ENCODE measurements at regions not wholly inside any gene's neighbourhood (a gene's known extent, or its start where the extent isn't known, plus 50 kb on each side); places are given as distances from the start of the nearest gene placed in this dataset.

DNA sequence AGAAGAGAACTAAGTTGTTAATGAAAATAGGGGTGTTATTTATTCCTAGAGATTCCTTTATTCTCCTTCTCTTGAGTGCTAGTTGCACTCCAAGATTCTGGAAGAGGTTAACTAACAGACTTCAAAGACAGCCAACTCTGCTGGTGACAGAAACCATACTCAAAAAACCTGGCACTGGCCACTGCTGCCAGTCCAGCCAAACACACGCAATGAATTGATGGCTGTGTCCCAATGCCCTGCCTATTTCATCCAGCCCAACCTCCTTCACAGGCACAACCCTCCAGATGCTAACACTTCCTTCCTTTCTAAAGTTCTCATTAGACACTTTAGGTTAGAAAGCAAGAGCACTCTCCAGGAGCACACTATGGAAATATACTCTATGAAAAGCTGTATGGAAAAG is 150.8 kb upstream of the C11orf58 start:
- TF ChIP-seq, protein P1, sequence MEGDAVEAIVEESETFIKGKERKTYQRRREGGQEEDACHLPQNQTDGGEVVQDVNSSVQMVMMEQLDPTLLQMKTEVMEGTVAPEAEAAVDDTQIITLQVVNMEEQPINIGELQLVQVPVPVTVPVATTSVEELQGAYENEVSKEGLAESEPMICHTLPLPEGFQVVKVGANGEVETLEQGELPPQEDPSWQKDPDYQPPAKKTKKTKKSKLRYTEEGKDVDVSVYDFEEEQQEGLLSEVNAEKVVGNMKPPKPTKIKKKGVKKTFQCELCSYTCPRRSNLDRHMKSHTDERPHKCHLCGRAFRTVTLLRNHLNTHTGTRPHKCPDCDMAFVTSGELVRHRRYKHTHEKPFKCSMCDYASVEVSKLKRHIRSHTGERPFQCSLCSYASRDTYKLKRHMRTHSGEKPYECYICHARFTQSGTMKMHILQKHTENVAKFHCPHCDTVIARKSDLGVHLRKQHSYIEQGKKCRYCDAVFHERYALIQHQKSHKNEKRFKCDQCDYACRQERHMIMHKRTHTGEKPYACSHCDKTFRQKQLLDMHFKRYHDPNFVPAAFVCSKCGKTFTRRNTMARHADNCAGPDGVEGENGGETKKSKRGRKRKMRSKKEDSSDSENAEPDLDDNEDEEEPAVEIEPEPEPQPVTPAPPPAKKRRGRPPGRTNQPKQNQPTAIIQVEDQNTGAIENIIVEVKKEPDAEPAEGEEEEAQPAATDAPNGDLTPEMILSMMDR (IDR thresholded peaks at IDR 0.05; ENCODE audit: low read length), result no peak
- no peak for TF ChIP-seq EZH2 (IDR thresholded peaks at IDR 0.05; ENCODE audit: borderline replicate concordance, low read length)

Measured in OCI-LY1 (cell line).